Effector memory CD8-positive, alpha-beta T cell (primary cell): ENCODE measurements at regions not wholly inside any gene's neighbourhood (a gene's known extent, or its start where the extent isn't known, plus 50 kb on each side); places are given as distances from the start of the nearest gene placed in this dataset.
"Not testable (repeated sequence)": the region's sequence is repeated elsewhere in the genome, so short reads cannot be mapped to it uniquely, and the experiment has no call there.

Experiments
- ATAC-seq: fragments of 150-1000 bp; cut with Tn5 transposase; replicated peaks from 2 replicates; pipeline ENCODE4 v1.10.0; 2021; ENCODE audit warnings: mild to moderate bottlenecking, moderate library complexity
- DNase-seq, 3 experiments: peaks; one replicate each; pipeline ENCODE4 v3.0.0; 2021
- H3K27ac Mint-ChIP-seq, 2 donors: one replicate each; pipeline ENCODE4 v1.8.0; 2022; ENCODE audit warnings: mild to moderate bottlenecking in 2 of 2, mixed read lengths in 2 of 2, moderate library complexity in 2 of 2
- H3K27me3 Mint-ChIP-seq, 2 donors: one replicate each; pipeline ENCODE4 v1.8.0; 2022; ENCODE audit warnings: mixed read lengths in 2 of 2
- H3K36me3 Mint-ChIP-seq: one replicate; pipeline ENCODE4 v1.8.0; 2022; ENCODE audit warnings: mild to moderate bottlenecking, moderate library complexity, mixed read lengths; ENCODE audit not compliant: insufficient read depth
- H3K4me1 Mint-ChIP-seq, 2 donors: one replicate each; pipeline ENCODE4 v1.8.0; 2022; ENCODE audit warnings: low read depth in 2 of 2, mixed read lengths in 2 of 2
- H3K4me3 Mint-ChIP-seq, 2 donors: one replicate each; pipeline ENCODE4 v1.8.0; 2022; ENCODE audit warnings: mild to moderate bottlenecking in 2 of 2, mixed read lengths in 2 of 2, moderate library complexity in 2 of 2
- H3K9me3 Mint-ChIP-seq, 2 donors: one replicate each; pipeline ENCODE4 v1.8.0; 2022; ENCODE audit warnings: mixed read lengths in 2 of 2

- DNase-seq (no peak), ATAC-seq (no peak)
- no peaks in the 10 kb centered on the region for H3K4me1 Mint-ChIP-seq
- no peak overlapping the region for H3K27ac Mint-ChIP-seq
- no peaks in the 10 kb centered on the region for H3K27me3 Mint-ChIP-seq
- no peak overlapping the region for H3K4me3 Mint-ChIP-seq
- peaks cover 0 to 2% of the 10 kb centered on the region in 2 donors for H3K9me3 Mint-ChIP-seq
- peaks cover 3% of the 10 kb centered on the region for H3K36me3 Mint-ChIP-seq
Measured at GRCh38 chr5:91591076-91591475, 208.0 kb upstream of the ARRDC3 start.

GRCh38 chr5:91586232-91586631, 203.1 kb upstream of the ARRDC3 start:
- H3K27me3 Mint-ChIP-seq, result no peaks in the 10 kb centered on the region
- no peak overlapping the region for H3K27ac Mint-ChIP-seq
- no peaks in the 10 kb centered on the region for H3K4me1 Mint-ChIP-seq
- no peak for DNase-seq
- no peak for ATAC-seq
- H3K9me3 Mint-ChIP-seq, result no peaks in the 10 kb centered on the region
- H3K36me3 Mint-ChIP-seq, result peaks cover 3% of the 10 kb centered on the region
- H3K4me3 Mint-ChIP-seq, result no peak overlapping the region

GRCh38 chr5:91584352-91584751, 201.2 kb upstream of the ARRDC3 start:
- DNase-seq (no peak), ATAC-seq (no peak)
- no peaks in the 10 kb centered on the region for H3K27me3 Mint-ChIP-seq
- H3K4me1 Mint-ChIP-seq, result no peaks in the 10 kb centered on the region
- peaks cover 3% of the 10 kb centered on the region for H3K36me3 Mint-ChIP-seq
- no peak overlapping the region for H3K4me3 Mint-ChIP-seq
- H3K27ac Mint-ChIP-seq, result no peak overlapping the region
- no peaks in the 10 kb centered on the region for H3K9me3 Mint-ChIP-seq

GRCh38 chr5:91566012-91566411, 182.9 kb upstream of the ARRDC3 start:
- ATAC-seq, H3K27me3 Mint-ChIP-seq, H3K27ac Mint-ChIP-seq, H3K36me3 Mint-ChIP-seq, DNase-seq, H3K4me1 Mint-ChIP-seq, H3K4me3 Mint-ChIP-seq: not testable (repeated sequence)
- peaks cover 8 to 20% of the 10 kb centered on the region in 2 donors for H3K9me3 Mint-ChIP-seq

- no peaks in the 10 kb centered on the region for H3K27me3 Mint-ChIP-seq
- no peak for DNase-seq
- H3K36me3 Mint-ChIP-seq, result no peaks in the 10 kb centered on the region
- H3K4me3 Mint-ChIP-seq, result no peak overlapping the region
- H3K27ac Mint-ChIP-seq, result no peak overlapping the region
- H3K9me3 Mint-ChIP-seq, result peaks cover 14 to 25% of the 10 kb centered on the region in 2 donors
- ATAC-seq, result no peak
- no peaks in the 10 kb centered on the region for H3K4me1 Mint-ChIP-seq
Measured at GRCh38 chr5:91562922-91563321, 179.8 kb upstream of the ARRDC3 start.

- Mint-ChIP-seq H3K4me3 (no peak overlapping the region), H3K9me3 (no peaks in the 10 kb centered on the region), H3K36me3 (no peaks in the 10 kb centered on the region), H3K27ac (no peak overlapping the region), H3K4me1 (no peaks in the 10 kb centered on the region), H3K27me3 (no peaks in the 10 kb centered on the region)
- no peak for ATAC-seq
- no peak for DNase-seq
Measured at GRCh38 chr5:91541696-91542095, 158.6 kb upstream of the ARRDC3 start.

- no peaks in the 10 kb centered on the region for H3K27me3 Mint-ChIP-seq
- H3K4me3 Mint-ChIP-seq, result no peak overlapping the region
- ATAC-seq (no peak), DNase-seq (no peak)
- no peaks in the 10 kb centered on the region for H3K9me3 Mint-ChIP-seq
- no peaks in the 10 kb centered on the region for H3K36me3 Mint-ChIP-seq
- no peaks in the 10 kb centered on the region for H3K4me1 Mint-ChIP-seq
- H3K27ac Mint-ChIP-seq, result no peak overlapping the region
Measured at GRCh38 chr5:91538179-91538578, 155.1 kb upstream of the ARRDC3 start.

GRCh38 chr5:91535499-91535898, 152.4 kb upstream of the ARRDC3 start:
- no peak overlapping the region for H3K4me3 Mint-ChIP-seq
- no peaks in the 10 kb centered on the region for H3K27me3 Mint-ChIP-seq
- no peaks in the 10 kb centered on the region for H3K36me3 Mint-ChIP-seq
- no peak for DNase-seq
- H3K9me3 Mint-ChIP-seq, result no peaks in the 10 kb centered on the region
- no peak for ATAC-seq
- H3K27ac Mint-ChIP-seq, result no peak overlapping the region
- no peaks in the 10 kb centered on the region for H3K4me1 Mint-ChIP-seq

- Mint-ChIP-seq H3K4me3 (no peak overlapping the region), H3K27me3 (no peaks in the 10 kb centered on the region), H3K27ac (no peak overlapping the region), H3K36me3 (no peaks in the 10 kb centered on the region), H3K9me3 (no peaks in the 10 kb centered on the region), H3K4me1 (no peaks in the 10 kb centered on the region)
- ATAC-seq (no peak), DNase-seq (no peak)
Measured at GRCh38 chr5:91534332-91534731, 151.2 kb upstream of the ARRDC3 start.

- no peaks in the 10 kb centered on the region for H3K9me3 Mint-ChIP-seq
- H3K36me3 Mint-ChIP-seq, result no peaks in the 10 kb centered on the region
- DNase-seq (no peak), ATAC-seq (no peak)
- no peaks in the 10 kb centered on the region for H3K27me3 Mint-ChIP-seq
- no peak overlapping the region for H3K27ac Mint-ChIP-seq
- H3K4me3 Mint-ChIP-seq, result no peak overlapping the region
- no peaks in the 10 kb centered on the region for H3K4me1 Mint-ChIP-seq
Measured at GRCh38 chr5:91532779-91533178, 149.7 kb upstream of the ARRDC3 start.

- ATAC-seq (no peak), DNase-seq (no peak)
- H3K27ac Mint-ChIP-seq, result no peak overlapping the region
- no peaks in the 10 kb centered on the region for H3K27me3 Mint-ChIP-seq
- no peaks in the 10 kb centered on the region for H3K4me1 Mint-ChIP-seq
- no peak overlapping the region for H3K4me3 Mint-ChIP-seq
- H3K9me3 Mint-ChIP-seq, result no peaks in the 10 kb centered on the region
- H3K36me3 Mint-ChIP-seq, result no peaks in the 10 kb centered on the region
Measured at GRCh38 chr5:91532281-91532680, 149.2 kb upstream of the ARRDC3 start.

GRCh38 chr5:91528831-91529230, 145.7 kb upstream of the ARRDC3 start:
- H3K4me3 Mint-ChIP-seq, result no peak overlapping the region
- H3K27ac Mint-ChIP-seq, result no peak overlapping the region
- no peaks in the 10 kb centered on the region for H3K36me3 Mint-ChIP-seq
- H3K27me3 Mint-ChIP-seq, result no peaks in the 10 kb centered on the region
- ATAC-seq, result no peak
- DNase-seq, result no peak
- no peaks in the 10 kb centered on the region for H3K4me1 Mint-ChIP-seq
- H3K9me3 Mint-ChIP-seq, result no peaks in the 10 kb centered on the region

- no peak overlapping the region for H3K4me3 Mint-ChIP-seq
- no peak overlapping the region for H3K27ac Mint-ChIP-seq
- no peaks in the 10 kb centered on the region for H3K9me3 Mint-ChIP-seq
- H3K36me3 Mint-ChIP-seq, result no peaks in the 10 kb centered on the region
- H3K27me3 Mint-ChIP-seq, result peaks cover 0 to 9% of the 10 kb centered on the region in 2 donors
- DNase-seq, result no peak
- no peaks in the 10 kb centered on the region for H3K4me1 Mint-ChIP-seq
- no peak for ATAC-seq
Measured at GRCh38 chr5:91521785-91522184, 138.7 kb upstream of the ARRDC3 start.

GRCh38 chr5:91521334-91521733, 138.2 kb upstream of the ARRDC3 start:
- H3K27me3 Mint-ChIP-seq, result peaks cover 0 to 9% of the 10 kb centered on the region in 2 donors
- H3K4me1 Mint-ChIP-seq, result no peaks in the 10 kb centered on the region
- DNase-seq, result no peak
- no peak for ATAC-seq
- no peak overlapping the region for H3K4me3 Mint-ChIP-seq
- no peaks in the 10 kb centered on the region for H3K9me3 Mint-ChIP-seq
- H3K27ac Mint-ChIP-seq, result no peak overlapping the region
- H3K36me3 Mint-ChIP-seq, result no peaks in the 10 kb centered on the region

GRCh38 chr5:91514400-91514799, 131.3 kb upstream of the ARRDC3 start:
- Mint-ChIP-seq H3K9me3 (no peaks in the 10 kb centered on the region), H3K36me3 (no peaks in the 10 kb centered on the region), H3K27me3 (peaks cover 10 to 15% of the 10 kb centered on the region in 2 donors), H3K4me3 (no peak overlapping the region), H3K27ac (no peak overlapping the region), H3K4me1 (no peaks in the 10 kb centered on the region)
- ATAC-seq (no peak), DNase-seq (no peak)
